WTC11 (cell line): ENCODE measurements at regions not wholly inside any gene's neighbourhood (a gene's known extent, or its start where the extent isn't known, plus 50 kb on each side); places are given as distances from the start of the nearest gene placed in this dataset.

Experiments
- ATAC-seq: fragments of 200-7000 bp; cut with Tn5 transposase; 2 replicates; pipeline ENCODE4 v1.10.0; 2021; ENCODE audit warnings: mild to moderate bottlenecking, moderate library complexity
- CTCF ChIA-PET: fragments of 300-600 bp; sonication (Branson Sonifier 250); formaldehyde crosslinking; loops from one replicate; lab custom pipeline; 2021; ENCODE audit warnings: antibody characterized with exemption; lab: Charles Lee
- POLR2A ChIA-PET: fragments of 350-600 bp; sonication (Branson Sonifier 250); formaldehyde crosslinking; loops from one replicate; lab custom pipeline; 2021; ENCODE audit warnings: antibody characterized with exemption; lab: Charles Lee
- DNase-seq: peaks from one replicate; pipeline ENCODE4 v3.0.0; 2021; ENCODE audit warnings: low spot score
- H3K27ac Mint-ChIP-seq: 2 replicates; pipeline ENCODE4 v1.8.0; 2021; ENCODE audit warnings: mixed read lengths
- H3K27me3 Mint-ChIP-seq: 2 replicates; pipeline ENCODE4 v1.8.0; 2021; ENCODE audit warnings: low read depth, mild to moderate bottlenecking, moderate library complexity, mixed read lengths
- H3K36me3 Mint-ChIP-seq: 2 replicates; pipeline ENCODE4 v1.8.0; 2021; ENCODE audit warnings: mixed read lengths
- H3K4me1 Mint-ChIP-seq: 2 replicates; pipeline ENCODE4 v1.8.0; 2022; ENCODE audit warnings: mixed read lengths
- H3K4me3 Mint-ChIP-seq: 2 replicates; pipeline ENCODE4 v1.8.0; 2021; ENCODE audit warnings: mild to moderate bottlenecking, moderate library complexity, mixed read lengths
- H3K9me3 Mint-ChIP-seq: 2 replicates; pipeline ENCODE4 v1.8.0; 2021; ENCODE audit warnings: mixed read lengths
- ELF4 ChIP-seq: sonication (generic); formaldehyde crosslinking; IDR thresholded peaks from 2 replicates; pipeline ENCODE4 v1.8.1; 2022; ENCODE audit warnings: low read depth, mild to moderate bottlenecking, moderate library complexity, missing genetic modification reagents
- GTF2I ChIP-seq: fragments of 250-450 bp; sonication (Bioruptor Pico); conservative IDR thresholded peaks from 2 replicates; pipeline ENCODE4 v1.4.0; 2021; ENCODE audit warnings: mild to moderate bottlenecking
- KAT7 ChIP-seq: sonication (generic); formaldehyde crosslinking; IDR thresholded peaks from 2 replicates; pipeline ENCODE4 v1.8.1; 2023; ENCODE audit warnings: missing genetic modification reagents, mild to moderate bottlenecking, borderline replicate concordance
- NFYB ChIP-seq: sonication (generic); formaldehyde crosslinking; conservative IDR thresholded peaks from 2 replicates; pipeline ENCODE4 v1.8.0; 2022; ENCODE audit warnings: low read depth, missing genetic modification reagents
- NR1H2 ChIP-seq: sonication (generic); formaldehyde crosslinking; IDR thresholded peaks from 2 replicates; pipeline ENCODE4 v1.9.0; 2021; ENCODE audit warnings: mild to moderate bottlenecking, moderate library complexity, missing genetic modification reagents
- OVOL2 ChIP-seq: fragments of 250-450 bp; sonication (Bioruptor Pico); IDR thresholded peaks from 2 replicates; pipeline ENCODE4 v1.9.0; 2021; ENCODE audit warnings: mild to moderate bottlenecking, borderline replicate concordance
- TEAD1 ChIP-seq: sonication (generic); formaldehyde crosslinking; IDR thresholded peaks from 2 replicates; pipeline ENCODE4 v1.8.0; 2022; ENCODE audit warnings: mild to moderate bottlenecking, missing genetic modification reagents
- ZBTB21 ChIP-seq: sonication (generic); formaldehyde crosslinking; IDR thresholded peaks from 2 replicates; pipeline ENCODE4 v1.8.1; 2023; ENCODE audit warnings: mild to moderate bottlenecking, missing genetic modification reagents, borderline replicate concordance
- ZNF121 ChIP-seq: sonication (generic); formaldehyde crosslinking; IDR thresholded peaks from 2 replicates; pipeline ENCODE4 v1.8.0; 2023; ENCODE audit warnings: missing genetic modification reagents
- ZNF138 ChIP-seq: sonication (generic); formaldehyde crosslinking; conservative IDR thresholded peaks from 2 replicates; pipeline ENCODE4 v1.8.1; 2022; ENCODE audit warnings: mild to moderate bottlenecking, moderate library complexity, missing genetic modification reagents
- ZNF263 ChIP-seq: sonication (generic); formaldehyde crosslinking; IDR thresholded peaks from 2 replicates; pipeline ENCODE4 v1.8.1; 2022; ENCODE audit warnings: low read depth, mild to moderate bottlenecking, moderate library complexity, missing genetic modification reagents
- ZNF317 ChIP-seq: sonication (generic); formaldehyde crosslinking; IDR thresholded peaks from 2 replicates; pipeline ENCODE4 v1.8.1; 2023; ENCODE audit warnings: low read depth, mild to moderate bottlenecking, moderate library complexity, missing genetic modification reagents, borderline replicate concordance
- ZNF396 ChIP-seq: fragments of 250-450 bp; sonication (Bioruptor Pico); IDR thresholded peaks from 2 replicates; pipeline ENCODE4 v1.8.0; 2021; ENCODE audit warnings: mild to moderate bottlenecking, moderate library complexity, borderline replicate concordance
- TF ChIP-seq, protein P1 (sequence below): fragments of 200-600 bp; IDR thresholded peaks from 2 replicates; pipeline ENCODE4 v1.8.0; 2022; ENCODE audit warnings: antibody characterized with exemption
- TF ChIP-seq, protein P2 (sequence below): fragments of 250-450 bp; sonication (Bioruptor Pico); IDR thresholded peaks from 2 replicates; pipeline ENCODE4 v1.8.0; 2021; ENCODE audit warnings: mild to moderate bottlenecking
- TF ChIP-seq, protein P3 (sequence below): sonication (generic); formaldehyde crosslinking; IDR thresholded peaks from 2 replicates; pipeline ENCODE4 v1.8.1; 2022; ENCODE audit warnings: mild to moderate bottlenecking, missing genetic modification reagents, moderate library complexity, borderline replicate concordance
- TF ChIP-seq, protein P4 (sequence below): sonication (generic); formaldehyde crosslinking; IDR thresholded peaks from 2 replicates; pipeline ENCODE4 v1.8.1; 2023; ENCODE audit warnings: mild to moderate bottlenecking, missing genetic modification reagents, moderate library complexity
- TF ChIP-seq, protein P5 (sequence below): sonication (generic); formaldehyde crosslinking; IDR thresholded peaks from 2 replicates; pipeline ENCODE4 v1.8.1; 2023; ENCODE audit warnings: mild to moderate bottlenecking, missing genetic modification reagents
- TF ChIP-seq, protein P6 (sequence below): fragments of 250-450 bp; sonication (Bioruptor Pico); conservative IDR thresholded peaks from 2 replicates; pipeline ENCODE4 v1.9.0; 2021; ENCODE audit warnings: mild to moderate bottlenecking

DNA sequence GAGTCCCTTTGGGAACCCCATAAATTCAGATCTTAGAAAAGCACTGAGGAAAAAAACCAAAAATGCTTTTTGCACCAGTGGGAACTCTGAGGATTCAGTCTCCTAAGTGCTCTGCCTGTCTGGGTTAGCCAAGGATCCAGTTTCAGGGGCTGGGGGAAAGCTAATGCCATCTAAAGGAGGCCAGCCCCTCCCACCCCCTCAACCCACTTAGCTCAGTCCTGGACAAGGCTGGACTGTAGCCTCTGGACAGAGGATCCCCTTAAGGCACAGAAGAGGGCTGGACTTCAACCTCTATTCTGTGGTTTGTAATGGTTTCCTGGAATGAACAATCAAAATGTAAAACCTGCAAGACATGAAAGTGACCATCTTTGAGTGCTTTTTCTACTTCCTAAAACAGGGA, 356.1 kb upstream of the ZFHX3 start (continued):
- TF ChIP-seq, protein P1, sequence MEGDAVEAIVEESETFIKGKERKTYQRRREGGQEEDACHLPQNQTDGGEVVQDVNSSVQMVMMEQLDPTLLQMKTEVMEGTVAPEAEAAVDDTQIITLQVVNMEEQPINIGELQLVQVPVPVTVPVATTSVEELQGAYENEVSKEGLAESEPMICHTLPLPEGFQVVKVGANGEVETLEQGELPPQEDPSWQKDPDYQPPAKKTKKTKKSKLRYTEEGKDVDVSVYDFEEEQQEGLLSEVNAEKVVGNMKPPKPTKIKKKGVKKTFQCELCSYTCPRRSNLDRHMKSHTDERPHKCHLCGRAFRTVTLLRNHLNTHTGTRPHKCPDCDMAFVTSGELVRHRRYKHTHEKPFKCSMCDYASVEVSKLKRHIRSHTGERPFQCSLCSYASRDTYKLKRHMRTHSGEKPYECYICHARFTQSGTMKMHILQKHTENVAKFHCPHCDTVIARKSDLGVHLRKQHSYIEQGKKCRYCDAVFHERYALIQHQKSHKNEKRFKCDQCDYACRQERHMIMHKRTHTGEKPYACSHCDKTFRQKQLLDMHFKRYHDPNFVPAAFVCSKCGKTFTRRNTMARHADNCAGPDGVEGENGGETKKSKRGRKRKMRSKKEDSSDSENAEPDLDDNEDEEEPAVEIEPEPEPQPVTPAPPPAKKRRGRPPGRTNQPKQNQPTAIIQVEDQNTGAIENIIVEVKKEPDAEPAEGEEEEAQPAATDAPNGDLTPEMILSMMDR, result no peak

DNA sequence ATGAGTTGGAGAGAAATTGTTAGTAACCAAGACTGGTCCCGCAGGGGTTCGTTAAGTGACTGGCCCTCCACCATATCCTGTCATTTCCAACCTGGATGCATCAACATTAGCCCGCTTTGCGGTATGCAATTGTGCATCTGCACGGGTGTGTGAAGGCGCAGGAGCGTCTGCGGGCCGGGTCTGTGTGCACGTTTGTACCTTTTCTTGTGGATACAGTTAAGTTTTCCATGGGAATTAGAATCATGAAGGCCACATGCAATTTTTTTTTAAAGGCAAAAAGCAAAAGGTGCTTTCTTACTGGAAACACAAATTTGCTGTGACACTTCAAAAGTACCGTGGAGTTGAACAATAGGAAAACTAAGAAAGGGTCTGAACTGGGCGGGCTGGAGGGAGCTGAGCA, 355.4 kb upstream of the ZFHX3 start:
- H3K4me1 Mint-ChIP-seq, result peaks cover 17% of the 10 kb centered on the region
- H3K27me3 Mint-ChIP-seq, result no peaks in the 10 kb centered on the region; the same call in 1 of the 2 replicates
- H3K36me3 Mint-ChIP-seq, result no peaks in the 10 kb centered on the region
- H3K4me3 Mint-ChIP-seq, result no peak overlapping the region
- ATAC-seq (no peak), DNase-seq (no peak)
- CTCF ChIA-PET, result no interaction called here
- H3K27ac Mint-ChIP-seq, result no peak overlapping the region
- POLR2A ChIA-PET, result no interaction called here
- no peak for TF ChIP-seq ZNF396 (CRISPR knock-in tag)
- TF ChIP-seq, protein P2, sequence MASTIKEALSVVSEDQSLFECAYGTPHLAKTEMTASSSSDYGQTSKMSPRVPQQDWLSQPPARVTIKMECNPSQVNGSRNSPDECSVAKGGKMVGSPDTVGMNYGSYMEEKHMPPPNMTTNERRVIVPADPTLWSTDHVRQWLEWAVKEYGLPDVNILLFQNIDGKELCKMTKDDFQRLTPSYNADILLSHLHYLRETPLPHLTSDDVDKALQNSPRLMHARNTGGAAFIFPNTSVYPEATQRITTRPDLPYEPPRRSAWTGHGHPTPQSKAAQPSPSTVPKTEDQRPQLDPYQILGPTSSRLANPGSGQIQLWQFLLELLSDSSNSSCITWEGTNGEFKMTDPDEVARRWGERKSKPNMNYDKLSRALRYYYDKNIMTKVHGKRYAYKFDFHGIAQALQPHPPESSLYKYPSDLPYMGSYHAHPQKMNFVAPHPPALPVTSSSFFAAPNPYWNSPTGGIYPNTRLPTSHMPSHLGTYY, result no peak
- TF ChIP-seq GTF2I (CRISPR knock-in tag), result no peak
- no peak for TF ChIP-seq TEAD1 (CRISPR knock-in tag)
- no peak for TF ChIP-seq ELF4
- TF ChIP-seq ZNF138 (CRISPR knock-in tag), result no peak
- H3K9me3 Mint-ChIP-seq, result no peaks in the 10 kb centered on the region

DNA sequence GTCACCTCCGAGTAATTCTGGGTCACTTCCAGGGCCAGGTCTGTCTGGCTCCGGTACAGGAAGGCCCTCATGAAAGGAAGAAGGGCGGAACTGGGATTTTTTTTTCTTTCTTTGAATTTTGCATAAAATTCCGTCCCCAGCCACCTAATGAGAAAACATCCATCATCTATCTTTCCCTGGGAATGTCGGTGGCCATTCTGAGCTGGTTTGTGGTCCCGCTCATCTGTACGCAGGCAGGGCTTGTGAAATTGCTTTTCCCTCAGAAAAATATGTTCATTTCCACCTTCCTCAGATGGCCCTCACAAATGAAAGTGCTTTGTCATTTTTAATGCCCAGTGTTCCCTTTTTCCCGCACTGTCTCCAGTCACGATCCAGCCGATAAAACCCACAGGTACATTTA, 353.0 kb upstream of the ZFHX3 start:
- CTCF ChIA-PET, result interaction anchor here (0.9 to 1.2 kb wide), 2 partner anchors 406 to 568 kb away, joined by 3 to 4 read pairs; no protein-coding TSS in a partner anchor
- no peak overlapping the region for H3K27ac Mint-ChIP-seq
- ATAC-seq, result no peak
- TF ChIP-seq, protein P3, sequence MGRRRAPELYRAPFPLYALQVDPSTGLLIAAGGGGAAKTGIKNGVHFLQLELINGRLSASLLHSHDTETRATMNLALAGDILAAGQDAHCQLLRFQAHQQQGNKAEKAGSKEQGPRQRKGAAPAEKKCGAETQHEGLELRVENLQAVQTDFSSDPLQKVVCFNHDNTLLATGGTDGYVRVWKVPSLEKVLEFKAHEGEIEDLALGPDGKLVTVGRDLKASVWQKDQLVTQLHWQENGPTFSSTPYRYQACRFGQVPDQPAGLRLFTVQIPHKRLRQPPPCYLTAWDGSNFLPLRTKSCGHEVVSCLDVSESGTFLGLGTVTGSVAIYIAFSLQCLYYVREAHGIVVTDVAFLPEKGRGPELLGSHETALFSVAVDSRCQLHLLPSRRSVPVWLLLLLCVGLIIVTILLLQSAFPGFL (CRISPR knock-in tag), result no peak
- TF ChIP-seq GTF2I (CRISPR knock-in tag), result no peak
- no peak for TF ChIP-seq KAT7 (CRISPR knock-in tag)
- TF ChIP-seq, protein P4, sequence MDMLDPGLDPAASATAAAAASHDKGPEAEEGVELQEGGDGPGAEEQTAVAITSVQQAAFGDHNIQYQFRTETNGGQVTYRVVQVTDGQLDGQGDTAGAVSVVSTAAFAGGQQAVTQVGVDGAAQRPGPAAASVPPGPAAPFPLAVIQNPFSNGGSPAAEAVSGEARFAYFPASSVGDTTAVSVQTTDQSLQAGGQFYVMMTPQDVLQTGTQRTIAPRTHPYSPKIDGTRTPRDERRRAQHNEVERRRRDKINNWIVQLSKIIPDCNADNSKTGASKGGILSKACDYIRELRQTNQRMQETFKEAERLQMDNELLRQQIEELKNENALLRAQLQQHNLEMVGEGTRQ (CRISPR knock-in tag), result no peak
- TF ChIP-seq, protein P5, sequence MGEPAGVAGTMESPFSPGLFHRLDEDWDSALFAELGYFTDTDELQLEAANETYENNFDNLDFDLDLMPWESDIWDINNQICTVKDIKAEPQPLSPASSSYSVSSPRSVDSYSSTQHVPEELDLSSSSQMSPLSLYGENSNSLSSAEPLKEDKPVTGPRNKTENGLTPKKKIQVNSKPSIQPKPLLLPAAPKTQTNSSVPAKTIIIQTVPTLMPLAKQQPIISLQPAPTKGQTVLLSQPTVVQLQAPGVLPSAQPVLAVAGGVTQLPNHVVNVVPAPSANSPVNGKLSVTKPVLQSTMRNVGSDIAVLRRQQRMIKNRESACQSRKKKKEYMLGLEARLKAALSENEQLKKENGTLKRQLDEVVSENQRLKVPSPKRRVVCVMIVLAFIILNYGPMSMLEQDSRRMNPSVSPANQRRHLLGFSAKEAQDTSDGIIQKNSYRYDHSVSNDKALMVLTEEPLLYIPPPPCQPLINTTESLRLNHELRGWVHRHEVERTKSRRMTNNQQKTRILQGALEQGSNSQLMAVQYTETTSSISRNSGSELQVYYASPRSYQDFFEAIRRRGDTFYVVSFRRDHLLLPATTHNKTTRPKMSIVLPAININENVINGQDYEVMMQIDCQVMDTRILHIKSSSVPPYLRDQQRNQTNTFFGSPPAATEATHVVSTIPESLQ (CRISPR knock-in tag), result no peak
- TF ChIP-seq NR1H2 (CRISPR knock-in tag), result no peak
- no peak for TF ChIP-seq ZNF263 (CRISPR knock-in tag)
- TF ChIP-seq, protein P1, result no peak
- TF ChIP-seq ZNF317 (CRISPR knock-in tag), result no peak
- no peak for TF ChIP-seq OVOL2 (CRISPR knock-in tag)
- TF ChIP-seq, protein P6, sequence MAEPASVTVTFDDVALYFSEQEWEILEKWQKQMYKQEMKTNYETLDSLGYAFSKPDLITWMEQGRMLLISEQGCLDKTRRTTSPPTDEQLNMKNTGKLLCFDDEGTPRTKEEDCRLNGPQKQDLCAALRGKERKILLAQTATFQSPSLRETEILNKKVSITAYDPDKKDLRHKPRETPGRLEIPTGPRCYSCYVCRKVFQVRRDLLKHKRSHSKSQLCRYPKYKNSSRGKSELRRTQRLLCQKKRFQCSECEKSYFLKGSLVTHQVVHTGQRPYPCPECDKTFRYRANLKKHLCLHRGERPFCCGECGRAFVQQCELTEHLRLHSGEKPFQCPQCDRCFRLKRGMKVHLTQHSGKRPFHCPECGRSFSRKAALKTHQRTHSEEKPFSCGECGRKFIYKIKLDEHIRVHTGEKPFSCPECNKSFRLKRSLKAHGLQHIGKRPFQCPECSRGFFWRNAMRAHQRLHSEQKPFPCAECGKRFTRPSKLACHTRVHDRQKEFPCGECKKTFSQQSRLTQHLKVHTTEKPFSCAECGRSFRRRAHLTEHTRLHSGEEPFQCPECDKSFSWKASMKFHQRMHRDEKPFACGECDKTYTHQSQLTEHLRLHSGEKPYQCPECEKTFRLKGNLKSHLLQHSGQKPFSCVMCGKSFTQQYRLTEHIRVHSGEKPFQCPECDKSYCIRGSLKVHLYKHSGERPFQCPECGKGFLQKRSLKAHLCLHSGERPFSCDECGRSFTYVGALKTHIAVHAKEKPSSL (CRISPR knock-in tag), result no peak
- TF ChIP-seq ZNF121, result no peak
- no peak for TF ChIP-seq NFYB (CRISPR knock-in tag)
- TF ChIP-seq, protein P2, result no peak
- no peak for TF ChIP-seq ZBTB21 (CRISPR knock-in tag)

More for the DNA sequence above, 353.0 kb upstream of the ZFHX3 start:
- Mint-ChIP-seq H3K4me3 (no peak overlapping the region), H3K36me3 (no peaks in the 10 kb centered on the region), H3K27me3 (no peaks in the 10 kb centered on the region; the same call in 1 of the 2 replicates), H3K4me1 (peaks cover 17% of the 10 kb centered on the region), H3K9me3 (0 out of 2 replicates have a peak, but pooled peaks cover 3% of the 10 kb centered on the region)
- no peak for DNase-seq
- POLR2A ChIA-PET, result no interaction called here
